Cardiac muscle cell (in vitro differentiated cells and primary cell): ENCODE measurements at regions not wholly inside any gene's neighbourhood (a gene's known extent, or its start where the extent isn't known, plus 50 kb on each side); places are given as distances from the start of the nearest gene placed in this dataset.
A peak's percentile ranks its signal among the peaks of the same experiment; 100 is the strongest.

Source experiments
- DNase-seq, 2 donors: peaks; one replicate each; pipeline versions ENCODE4 v3.0.0 to v3.0.0-alpha.2; 2010 to 2017; ENCODE audit warnings: low read depth in 1 of 2, low spot score in 1 of 2
- H3K27ac ChIP-seq: fragments of 200-600 bp; sonication (generic); 2 replicates; pipeline ENCODE4 v1.5.1; 2016
- H3K27me3 ChIP-seq: fragments of 200-600 bp; sonication (generic); 2 replicates; pipeline ENCODE4 v1.6.0; 2016; ENCODE audit warnings: control low read depth
- H3K36me3 ChIP-seq: fragments of 200-600 bp; sonication (generic); 2 replicates; pipeline ENCODE4 v1.5.1; 2016; ENCODE audit warnings: control low read depth
- H3K4me1 ChIP-seq: fragments of 200-600 bp; sonication (generic); 2 replicates; pipeline ENCODE4 v1.8.1; 2017; ENCODE audit warnings: low read depth, mild to moderate bottlenecking, mixed run types
- H3K4me3 ChIP-seq: fragments of 200-600 bp; sonication (generic); 2 replicates; pipeline ENCODE4 v1.5.1; 2016; ENCODE audit warnings: mild to moderate bottlenecking
- H3K9me3 ChIP-seq: fragments of 200-600 bp; sonication (generic); 2 replicates; pipeline ENCODE4 v1.5.1; 2017; ENCODE audit warnings: low read depth, mild to moderate bottlenecking, control low read depth
- CTCF ChIP-seq: IDR thresholded peaks from 2 replicates; pipeline ENCODE4 v1.5.1; 2012; ENCODE audit warnings: low read depth, mild to moderate bottlenecking, low read length

GRCh38 chr7:115708013-115708341, 322.6 kb downstream of the TFEC start:
- Histone ChIP-seq H3K4me1 (no peaks in the 10 kb centered on the region), H3K36me3 (no peaks in the 10 kb centered on the region), H3K27ac (no peak overlapping the region), H3K9me3 (no peaks in the 10 kb centered on the region), H3K27me3 (no peaks in the 10 kb centered on the region), H3K4me3 (no peak overlapping the region)
- DNase-seq = no peak
- TF ChIP-seq CTCF = no peak

DNA sequence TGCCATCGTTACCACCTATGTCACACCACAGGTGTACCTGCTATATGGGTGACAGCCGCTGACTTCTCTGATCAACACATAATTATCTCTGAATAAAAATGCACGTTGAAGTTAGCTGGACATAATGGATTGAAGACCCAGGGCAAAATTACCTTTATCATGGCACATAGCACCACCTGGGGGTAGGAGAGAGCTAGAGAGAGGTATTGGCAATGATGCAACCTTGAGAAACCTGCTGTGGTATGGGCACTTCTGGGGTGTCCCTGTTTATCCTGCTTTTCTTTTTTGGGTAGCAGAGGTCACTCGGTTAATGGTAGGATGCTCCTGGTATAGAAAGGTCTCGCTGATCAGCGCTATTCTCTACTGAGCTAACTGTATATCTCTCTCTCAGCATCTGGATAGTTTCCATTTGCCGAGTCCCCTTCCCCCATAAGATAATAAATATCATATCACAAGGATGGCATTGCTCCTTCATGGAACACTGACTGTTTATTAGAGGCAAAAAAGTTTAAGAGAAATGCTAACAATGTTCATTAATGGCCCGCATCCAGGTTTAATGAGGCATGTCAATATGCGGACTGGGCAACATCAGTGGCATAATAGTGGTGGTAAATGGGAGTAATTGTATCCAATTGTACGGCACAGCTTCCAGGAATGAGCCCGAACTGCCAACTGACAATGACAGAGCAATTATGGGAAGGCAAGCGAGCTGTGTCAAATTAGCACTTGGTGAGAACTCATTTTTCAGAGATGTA, 323.1 kb downstream of the TFEC start:
- Histone ChIP-seq H3K9me3 (no peaks in the 10 kb centered on the region), H3K36me3 (no peaks in the 10 kb centered on the region), H3K27me3 (no peaks in the 10 kb centered on the region), H3K4me3 (no peak overlapping the region), H3K4me1 (no peaks in the 10 kb centered on the region), H3K27ac (no peak overlapping the region)
- peak; percentile 27 for TF ChIP-seq CTCF
- peak; percentile 14 to 38 for DNase-seq

DNA sequence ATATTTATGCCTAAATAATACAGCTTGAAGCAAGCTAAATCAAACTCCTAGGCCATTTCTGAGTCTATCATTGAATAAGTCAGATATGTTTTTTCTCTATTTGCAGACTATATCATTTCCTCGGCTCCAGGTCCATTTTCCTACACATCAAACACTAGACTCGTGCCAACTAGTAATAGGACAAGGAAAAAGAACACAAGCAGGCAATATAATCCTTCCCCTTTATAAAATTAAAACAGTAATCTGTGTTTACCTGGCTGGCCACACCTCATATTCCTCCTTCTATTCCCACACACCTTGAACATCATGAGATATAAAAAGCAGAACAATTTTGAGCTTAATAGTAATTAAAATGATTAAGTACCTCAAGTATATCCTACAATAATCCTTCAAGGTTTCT, 325.7 kb downstream of the TFEC start:
- Histone ChIP-seq H3K9me3 (no peaks in the 10 kb centered on the region), H3K36me3 (no peaks in the 10 kb centered on the region), H3K27me3 (no peaks in the 10 kb centered on the region), H3K4me1 (no peaks in the 10 kb centered on the region), H3K4me3 (no peak overlapping the region), H3K27ac (no peak overlapping the region)
- no peak for DNase-seq
- TF ChIP-seq CTCF = no peak

DNA sequence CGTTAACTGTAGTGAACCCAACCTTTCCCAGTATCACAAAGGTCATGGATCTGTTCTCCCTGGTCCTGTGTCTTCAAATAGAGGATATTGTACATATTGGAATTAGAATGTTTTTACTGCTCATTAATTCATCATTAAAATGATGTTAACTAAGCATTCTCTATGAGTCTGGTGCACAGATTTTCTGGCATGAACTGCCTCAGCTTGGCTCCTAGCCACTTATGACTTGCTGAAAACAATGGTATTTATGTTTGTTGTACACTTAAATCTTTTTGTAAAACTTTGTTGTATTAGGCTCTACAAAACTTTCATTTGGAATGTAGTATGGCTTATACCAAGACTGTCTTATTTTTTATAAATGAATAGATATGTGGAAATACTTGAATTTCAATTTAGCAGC, 329.4 kb downstream of the TFEC start:
- no peak for TF ChIP-seq CTCF
- Histone ChIP-seq H3K9me3 (no peaks in the 10 kb centered on the region), H3K27me3 (no peaks in the 10 kb centered on the region), H3K4me1 (no peaks in the 10 kb centered on the region), H3K4me3 (no peak overlapping the region), H3K36me3 (no peaks in the 10 kb centered on the region), H3K27ac (no peak overlapping the region)
- no peak for DNase-seq

DNA sequence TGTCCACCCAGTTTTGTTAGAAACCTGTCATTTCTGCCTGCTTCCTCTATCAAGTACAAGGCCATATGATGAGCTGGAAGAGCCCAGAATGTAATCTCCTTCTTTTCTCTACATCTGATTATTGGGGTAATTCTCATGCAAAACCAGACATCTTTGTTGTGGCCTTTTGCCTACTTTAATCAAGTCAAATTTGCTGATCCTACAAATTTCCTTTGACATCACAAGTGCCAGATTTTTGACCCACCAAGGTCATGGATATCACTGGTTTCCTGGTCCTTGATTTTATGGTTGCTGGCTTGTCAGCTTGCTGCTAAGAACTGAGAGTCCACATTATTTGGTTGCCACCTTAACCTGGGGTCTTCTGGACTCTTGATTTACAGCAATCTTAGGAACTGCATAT, 336.1 kb downstream of the TFEC start:
- H3K4me3 ChIP-seq = no peak overlapping the region
- DNase-seq = no peak
- H3K27ac ChIP-seq = no peak overlapping the region
- no peaks in the 10 kb centered on the region for H3K36me3 ChIP-seq
- TF ChIP-seq CTCF = no peak
- H3K4me1 ChIP-seq = no peaks in the 10 kb centered on the region
- H3K27me3 ChIP-seq = no peaks in the 10 kb centered on the region
- no peaks in the 10 kb centered on the region for H3K9me3 ChIP-seq
